ENCODE measurements at regions not wholly inside any gene's neighbourhood (a gene's known extent, or its start where the extent isn't known, plus 50 kb on each side); places are given as distances from the start of the nearest gene placed in this dataset.
"Not testable (repeated sequence)": the region's sequence is repeated elsewhere in the genome, so short reads cannot be mapped to it uniquely, and the experiment has no call there.

DNA sequence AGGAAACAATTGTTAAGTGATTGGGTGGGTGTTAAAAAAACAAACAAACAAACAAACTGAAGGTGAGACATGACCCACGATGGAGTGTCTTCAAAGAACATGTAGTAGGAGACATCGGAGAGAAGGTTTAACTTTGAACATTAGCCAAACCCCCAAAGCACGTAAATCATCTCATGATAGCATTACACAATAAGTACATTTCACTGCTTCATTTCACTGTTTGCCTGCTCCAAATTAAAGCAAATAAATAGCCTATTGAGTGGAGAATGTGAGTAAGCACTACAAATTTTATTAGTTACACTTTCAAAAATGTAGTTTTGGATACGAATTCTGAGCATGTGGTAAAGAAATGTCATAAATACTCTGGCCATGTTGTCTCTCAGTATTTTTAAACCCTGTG is 287.0 kb downstream of the SI start:
- Histone ChIP-seq H3K27me3 (no peaks in the 10 kb centered on the region), H3K4me3 (no peak overlapping the region), H3K4me1 (no peaks in the 10 kb centered on the region), H3K36me3 (no peaks in the 10 kb centered on the region), H3K9me3 (peaks cover 0 to 2% (median 0%) of the 10 kb centered on the region in 4 donors), H3K27ac (no peak overlapping the region)
- WGBS, 2 donors = 75 to 78% methylated on average over 4 of the region's 4 CpGs
- TF ChIP-seq EP300 (IDR thresholded peaks at IDR 0.05) = no peak
- TF ChIP-seq, protein P1, sequence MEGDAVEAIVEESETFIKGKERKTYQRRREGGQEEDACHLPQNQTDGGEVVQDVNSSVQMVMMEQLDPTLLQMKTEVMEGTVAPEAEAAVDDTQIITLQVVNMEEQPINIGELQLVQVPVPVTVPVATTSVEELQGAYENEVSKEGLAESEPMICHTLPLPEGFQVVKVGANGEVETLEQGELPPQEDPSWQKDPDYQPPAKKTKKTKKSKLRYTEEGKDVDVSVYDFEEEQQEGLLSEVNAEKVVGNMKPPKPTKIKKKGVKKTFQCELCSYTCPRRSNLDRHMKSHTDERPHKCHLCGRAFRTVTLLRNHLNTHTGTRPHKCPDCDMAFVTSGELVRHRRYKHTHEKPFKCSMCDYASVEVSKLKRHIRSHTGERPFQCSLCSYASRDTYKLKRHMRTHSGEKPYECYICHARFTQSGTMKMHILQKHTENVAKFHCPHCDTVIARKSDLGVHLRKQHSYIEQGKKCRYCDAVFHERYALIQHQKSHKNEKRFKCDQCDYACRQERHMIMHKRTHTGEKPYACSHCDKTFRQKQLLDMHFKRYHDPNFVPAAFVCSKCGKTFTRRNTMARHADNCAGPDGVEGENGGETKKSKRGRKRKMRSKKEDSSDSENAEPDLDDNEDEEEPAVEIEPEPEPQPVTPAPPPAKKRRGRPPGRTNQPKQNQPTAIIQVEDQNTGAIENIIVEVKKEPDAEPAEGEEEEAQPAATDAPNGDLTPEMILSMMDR (IDR thresholded peaks at IDR 0.05) = no peak
- TF ChIP-seq POLR2A (IDR thresholded peaks at IDR 0.05) = no peak
- TF ChIP-seq POLR2AphosphoS5 (IDR thresholded peaks at IDR 0.05) = no peak
- intact Hi-C loops (cut with DNase I) = no loop called here
- no peak for DNase-seq

DNA sequence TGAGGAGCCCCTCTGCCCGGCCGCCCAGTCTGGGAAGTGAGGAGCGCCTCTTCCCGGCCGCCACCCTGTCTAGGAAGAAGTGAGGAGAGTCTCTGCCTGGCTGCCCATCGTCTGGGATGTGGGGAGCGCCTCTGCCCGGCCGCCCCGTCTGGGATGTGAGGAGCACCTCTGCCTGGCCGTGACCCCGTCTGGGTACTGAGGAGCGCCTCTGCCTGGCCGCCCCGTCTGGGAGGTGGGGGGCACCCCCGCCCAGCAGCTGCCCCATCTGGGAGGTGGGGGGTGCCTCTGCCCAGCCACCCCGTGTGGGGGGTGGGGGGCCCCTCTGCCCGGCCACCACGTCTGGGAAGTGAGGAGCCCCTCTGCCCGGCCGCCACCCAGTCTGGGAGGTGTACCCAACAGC is 293.9 kb downstream of the SI start:
- H3K36me3 ChIP-seq; H3K4me3 ChIP-seq; intact Hi-C loops (cut with DNase I); H3K27ac ChIP-seq; H3K9me3 ChIP-seq; H3K4me1 ChIP-seq; DNase-seq; H3K27me3 ChIP-seq: not testable (repeated sequence)
- WGBS, 2 donors = 93% methylated on average over 21 of the region's 21 CpGs

DNA sequence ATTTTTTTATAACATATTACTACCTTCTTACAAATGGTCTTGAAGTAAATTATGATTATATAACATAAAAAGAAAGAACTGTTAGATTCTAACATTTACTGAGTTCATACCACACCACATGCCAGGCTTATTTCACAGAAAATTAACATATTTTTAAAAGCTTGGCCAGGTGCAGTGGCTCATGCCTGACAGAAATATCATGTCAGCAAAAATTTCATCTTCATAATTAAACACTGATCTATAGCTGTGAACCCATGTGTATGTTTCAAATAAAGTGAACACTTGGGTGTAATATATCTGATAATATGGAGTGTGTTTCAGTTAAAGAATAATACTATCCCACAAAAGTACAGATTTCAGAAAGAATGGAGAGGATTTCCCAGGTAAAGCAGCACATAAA is 296.5 kb downstream of the SI start:
- intact Hi-C loops (cut with DNase I) = no loop called here
- H3K4me3 ChIP-seq = no peak overlapping the region
- no peaks in the 10 kb centered on the region for H3K27me3 ChIP-seq
- H3K4me1 ChIP-seq = peaks cover 0 to 4% (median 0%) of the 10 kb centered on the region in 4 donors
- TF ChIP-seq POLR2A (IDR thresholded peaks at IDR 0.05) (no peak), EP300 (IDR thresholded peaks at IDR 0.05) (no peak), POLR2AphosphoS5 (IDR thresholded peaks at IDR 0.05) (no peak)
- TF ChIP-seq, protein P1 (IDR thresholded peaks at IDR 0.05) = no peak
- H3K9me3 ChIP-seq = peaks cover 0 to under 1% (median 0%) of the 10 kb centered on the region in 4 donors
- no peaks in the 10 kb centered on the region for H3K36me3 ChIP-seq
- no peak for DNase-seq
- no peak overlapping the region for H3K27ac ChIP-seq

DNA sequence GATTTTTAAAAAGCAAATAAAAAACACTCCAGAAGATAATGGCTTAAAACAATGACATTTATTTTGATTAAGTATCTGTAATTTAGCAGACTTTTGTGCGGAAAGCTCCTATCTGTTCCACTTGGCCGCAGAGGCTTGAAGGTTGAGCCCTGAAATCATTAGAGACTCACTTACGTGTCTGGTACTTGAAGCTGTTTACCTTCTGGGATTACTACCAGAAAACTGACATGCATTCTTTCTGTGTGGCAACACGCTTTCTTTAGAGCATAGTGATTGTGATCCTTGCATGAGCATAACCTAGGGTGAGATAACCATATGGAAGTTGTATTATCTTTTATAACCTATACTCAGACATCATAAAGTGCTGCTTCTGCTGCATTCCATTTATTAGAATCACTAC is 298.5 kb downstream of the SI start:
- Histone ChIP-seq H3K9me3 (no peaks in the 10 kb centered on the region), H3K27me3 (no peaks in the 10 kb centered on the region), H3K4me1 (peaks cover 0 to 4% (median 0%) of the 10 kb centered on the region in 4 donors), H3K27ac (no peak overlapping the region), H3K4me3 (no peak overlapping the region), H3K36me3 (no peaks in the 10 kb centered on the region)
- TF ChIP-seq POLR2AphosphoS5 (IDR thresholded peaks at IDR 0.05) (no peak), EP300 (IDR thresholded peaks at IDR 0.05) (no peak), POLR2A (IDR thresholded peaks at IDR 0.05) (no peak)
- TF ChIP-seq, protein P1 (IDR thresholded peaks at IDR 0.05) = no peak
- intact Hi-C loops (cut with DNase I) = no loop called here
- no peak for DNase-seq
- 63 to 85% methylated on average over 4 of the region's 4 CpGs for WGBS, 2 donors

DNA sequence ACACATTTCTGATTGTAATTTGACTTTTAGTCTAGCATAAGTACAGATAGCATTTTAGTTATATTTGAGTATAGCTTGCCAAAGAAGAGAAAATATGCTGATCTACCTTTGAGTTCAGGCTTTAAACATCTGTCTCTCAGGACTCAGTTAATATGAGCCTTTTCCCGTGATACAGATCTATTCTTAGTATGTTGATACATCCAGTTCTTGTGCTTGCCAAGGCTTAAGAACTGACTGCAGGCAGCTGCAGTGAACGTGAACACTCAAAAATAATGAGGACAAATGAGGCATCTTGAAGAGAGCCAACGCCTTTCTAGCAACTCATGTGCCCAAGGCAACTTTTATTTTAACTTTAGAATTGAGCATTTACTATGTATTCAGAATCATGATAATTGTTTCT is 325.5 kb downstream of the SI start:
- DNase-seq = no peak
- Histone ChIP-seq H3K27me3 (no peaks in the 10 kb centered on the region), H3K4me3 (no peak overlapping the region), H3K27ac (no peak overlapping the region), H3K36me3 (no peaks in the 10 kb centered on the region), H3K4me1 (peaks cover 0 to 10% (median 0%) of the 10 kb centered on the region in 4 donors), H3K9me3 (no peaks in the 10 kb centered on the region)
- intact Hi-C loops (cut with DNase I) = no loop called here
- 72 to 73% methylated on average over 3 of the region's 3 CpGs for WGBS, 2 donors
- TF ChIP-seq POLR2A (IDR thresholded peaks at IDR 0.05) (no peak), EP300 (IDR thresholded peaks at IDR 0.05) (no peak), POLR2AphosphoS5 (IDR thresholded peaks at IDR 0.05) (no peak)
- TF ChIP-seq, protein P1 (IDR thresholded peaks at IDR 0.05) = no peak
